ENCODE measurements at regions not wholly inside any gene's neighbourhood (a gene's known extent, or its start where the extent isn't known, plus 50 kb on each side); places are given as distances from the start of the nearest gene placed in this dataset.

GRCh38 chr2:71795486-71795885 is 342.1 kb downstream of the DYSF start:
- no peak overlapping the region for H3K9ac ChIP-seq (ENCODE audit: low read length)
- no CpG with 5 or more reads among the region's 1 CpG for WGBS (ENCODE audit: extremely low coverage, insufficient coverage, insufficient read length)
- H3K36me3 ChIP-seq (ENCODE audit: control insufficient read depth in 1 of 2, insufficient read depth in 2 of 2, low read length in 2 of 2) = no peaks in the 10 kb centered on the region
- no peak overlapping the region for H3K4ac ChIP-seq (ENCODE audit: low read depth, low read length)
- peaks cover 16 to 18% of the 10 kb centered on the region in 2 experiments for H3K4me1 ChIP-seq (ENCODE audit: control insufficient read depth in 1 of 2, insufficient read depth in 2 of 2, low read length in 2 of 2)
- H3K14ac ChIP-seq (ENCODE audit: low read length) = no peak overlapping the region
- H3K79me2 ChIP-seq (ENCODE audit: control insufficient read depth, insufficient read depth, low read length, poor library complexity) = no peaks in the 10 kb centered on the region
- H3K9me3 ChIP-seq (ENCODE audit: insufficient read depth, low read depth, low read length) = peaks cover 2% of the 10 kb centered on the region
- no peak overlapping the region for H4K8ac ChIP-seq (ENCODE audit: low read depth, low read length)
- H3K79me1 ChIP-seq (ENCODE audit: low read length) = no peaks in the 10 kb centered on the region
- H3K27ac ChIP-seq (ENCODE audit: low read depth, low read length) = no peak overlapping the region
- no peak overlapping the region for H3K23ac ChIP-seq (ENCODE audit: low read length)
- H2BK5ac ChIP-seq (ENCODE audit: low read depth, low read length, poor library complexity) = no peak overlapping the region
- H2BK12ac ChIP-seq (ENCODE audit: low read length) = no peak overlapping the region
- H3K18ac ChIP-seq (ENCODE audit: low read length) = no peak overlapping the region
- H3K27me3 ChIP-seq (ENCODE audit: insufficient read depth, low read length) = no peaks in the 10 kb centered on the region
- no peak overlapping the region for H2AK5ac ChIP-seq (ENCODE audit: low read length)
- no peak overlapping the region for H4K91ac ChIP-seq (ENCODE audit: low read depth, low read length)
- H3K4me2 ChIP-seq (ENCODE audit: low read length) = no peak overlapping the region
- H2BK120ac ChIP-seq (ENCODE audit: insufficient read depth, low read length, poor library complexity) = no peak overlapping the region
- no peak overlapping the region for H4K12ac ChIP-seq (ENCODE audit: low read depth, low read length)
- no peak overlapping the region for H3K4me3 ChIP-seq (ENCODE audit: low read depth, low read length)
- no peak for DNase-seq
- no peak overlapping the region for H2AFZ ChIP-seq (ENCODE audit: insufficient read depth, low read length, poor library complexity)

- no peak overlapping the region for H3K4ac ChIP-seq (ENCODE audit: low read depth, low read length)
- no peak overlapping the region for H4K8ac ChIP-seq (ENCODE audit: low read depth, low read length)
- no peak overlapping the region for H3K23ac ChIP-seq (ENCODE audit: low read length)
- peaks cover 2% of the 10 kb centered on the region for H3K9me3 ChIP-seq (ENCODE audit: insufficient read depth, low read depth, low read length)
- H4K91ac ChIP-seq (ENCODE audit: low read depth, low read length) = no peak overlapping the region
- H3K36me3 ChIP-seq (ENCODE audit: control insufficient read depth in 1 of 2, insufficient read depth in 2 of 2, low read length in 2 of 2) = no peaks in the 10 kb centered on the region
- no peak overlapping the region for H2BK120ac ChIP-seq (ENCODE audit: insufficient read depth, low read length, poor library complexity)
- H3K14ac ChIP-seq (ENCODE audit: low read length) = no peak overlapping the region
- H2AFZ ChIP-seq (ENCODE audit: insufficient read depth, low read length, poor library complexity) = no peak overlapping the region
- no peak overlapping the region for H2BK5ac ChIP-seq (ENCODE audit: low read depth, low read length, poor library complexity)
- H2AK5ac ChIP-seq (ENCODE audit: low read length) = no peak overlapping the region
- no peaks in the 10 kb centered on the region for H3K27me3 ChIP-seq (ENCODE audit: insufficient read depth, low read length)
- no peaks in the 10 kb centered on the region for H3K79me2 ChIP-seq (ENCODE audit: control insufficient read depth, insufficient read depth, low read length, poor library complexity)
- H3K4me3 ChIP-seq (ENCODE audit: low read depth, low read length) = no peak overlapping the region
- H3K4me1 ChIP-seq (ENCODE audit: control insufficient read depth in 1 of 2, insufficient read depth in 2 of 2, low read length in 2 of 2) = peaks cover 16 to 18% of the 10 kb centered on the region in 2 experiments
- no peak overlapping the region for H3K9ac ChIP-seq (ENCODE audit: low read length)
- WGBS (ENCODE audit: extremely low coverage, insufficient coverage, insufficient read length) = no CpG with 5 or more reads among the region's 5 CpGs
- H3K18ac ChIP-seq (ENCODE audit: low read length) = no peak overlapping the region
- no peak overlapping the region for H4K12ac ChIP-seq (ENCODE audit: low read depth, low read length)
- DNase-seq = no peak
- no peak overlapping the region for H3K27ac ChIP-seq (ENCODE audit: low read depth, low read length)
- H3K4me2 ChIP-seq (ENCODE audit: low read length) = no peak overlapping the region
- no peaks in the 10 kb centered on the region for H3K79me1 ChIP-seq (ENCODE audit: low read length)
- no peak overlapping the region for H2BK12ac ChIP-seq (ENCODE audit: low read length)
These were observed 341.2 kb downstream of the DYSF start for GRCh38 chr2:71794611-71795010.

GRCh38 chr2:71793926-71794325 is 340.6 kb downstream of the DYSF start:
- H2BK120ac ChIP-seq (ENCODE audit: insufficient read depth, low read length, poor library complexity) = no peak overlapping the region
- DNase-seq = no peak
- no peak overlapping the region for H2BK12ac ChIP-seq (ENCODE audit: low read length)
- no CpG with 5 or more reads among the region's 2 CpGs for WGBS (ENCODE audit: extremely low coverage, insufficient coverage, insufficient read length)
- H3K27me3 ChIP-seq (ENCODE audit: insufficient read depth, low read length) = no peaks in the 10 kb centered on the region
- no peaks in the 10 kb centered on the region for H3K36me3 ChIP-seq (ENCODE audit: control insufficient read depth in 1 of 2, insufficient read depth in 2 of 2, low read length in 2 of 2)
- H3K9ac ChIP-seq (ENCODE audit: low read length) = no peak overlapping the region
- H2AK5ac ChIP-seq (ENCODE audit: low read length) = no peak overlapping the region
- no peak overlapping the region for H3K27ac ChIP-seq (ENCODE audit: low read depth, low read length)
- H3K4me3 ChIP-seq (ENCODE audit: low read depth, low read length) = no peak overlapping the region
- no peak overlapping the region for H3K18ac ChIP-seq (ENCODE audit: low read length)
- H3K4me2 ChIP-seq (ENCODE audit: low read length) = no peak overlapping the region
- no peak overlapping the region for H3K4ac ChIP-seq (ENCODE audit: low read depth, low read length)
- no peak overlapping the region for H2AFZ ChIP-seq (ENCODE audit: insufficient read depth, low read length, poor library complexity)
- peaks cover 16 to 18% of the 10 kb centered on the region in 2 experiments for H3K4me1 ChIP-seq (ENCODE audit: control insufficient read depth in 1 of 2, insufficient read depth in 2 of 2, low read length in 2 of 2)
- no peak overlapping the region for H4K12ac ChIP-seq (ENCODE audit: low read depth, low read length)
- no peak overlapping the region for H4K91ac ChIP-seq (ENCODE audit: low read depth, low read length)
- H3K14ac ChIP-seq (ENCODE audit: low read length) = no peak overlapping the region
- peaks cover 2% of the 10 kb centered on the region for H3K9me3 ChIP-seq (ENCODE audit: insufficient read depth, low read depth, low read length)
- H4K8ac ChIP-seq (ENCODE audit: low read depth, low read length) = no peak overlapping the region
- no peak overlapping the region for H2BK5ac ChIP-seq (ENCODE audit: low read depth, low read length, poor library complexity)
- H3K23ac ChIP-seq (ENCODE audit: low read length) = no peak overlapping the region
- H3K79me1 ChIP-seq (ENCODE audit: low read length) = no peaks in the 10 kb centered on the region
- H3K79me2 ChIP-seq (ENCODE audit: control insufficient read depth, insufficient read depth, low read length, poor library complexity) = no peaks in the 10 kb centered on the region

- H3K79me2 ChIP-seq (ENCODE audit: control insufficient read depth, insufficient read depth, low read length, poor library complexity) = no peaks in the 10 kb centered on the region
- no peak overlapping the region for H3K23ac ChIP-seq (ENCODE audit: low read length)
- no peak overlapping the region for H2BK5ac ChIP-seq (ENCODE audit: low read depth, low read length, poor library complexity)
- no peak overlapping the region for H3K4me3 ChIP-seq (ENCODE audit: low read depth, low read length)
- no peak overlapping the region for H2BK120ac ChIP-seq (ENCODE audit: insufficient read depth, low read length, poor library complexity)
- H3K79me1 ChIP-seq (ENCODE audit: low read length) = no peaks in the 10 kb centered on the region
- H4K12ac ChIP-seq (ENCODE audit: low read depth, low read length) = no peak overlapping the region
- H2BK12ac ChIP-seq (ENCODE audit: low read length) = no peak overlapping the region
- H3K27me3 ChIP-seq (ENCODE audit: insufficient read depth, low read length) = no peaks in the 10 kb centered on the region
- DNase-seq = peak; percentile 11 to 46
- H3K4ac ChIP-seq (ENCODE audit: low read depth, low read length) = no peak overlapping the region
- H2AK5ac ChIP-seq (ENCODE audit: low read length) = no peak overlapping the region
- no peak overlapping the region for H3K9ac ChIP-seq (ENCODE audit: low read length)
- no peaks in the 10 kb centered on the region for H3K36me3 ChIP-seq (ENCODE audit: control insufficient read depth in 1 of 2, insufficient read depth in 2 of 2, low read length in 2 of 2)
- no CpG with 5 or more reads among the region's 10 CpGs for WGBS (ENCODE audit: extremely low coverage, insufficient coverage, insufficient read length)
- no peak overlapping the region for H3K4me2 ChIP-seq (ENCODE audit: low read length)
- H2AFZ ChIP-seq (ENCODE audit: insufficient read depth, low read length, poor library complexity) = no peak overlapping the region
- H4K8ac ChIP-seq (ENCODE audit: low read depth, low read length) = no peak overlapping the region
- H3K14ac ChIP-seq (ENCODE audit: low read length) = no peak overlapping the region
- no peak overlapping the region for H3K18ac ChIP-seq (ENCODE audit: low read length)
- no peak overlapping the region for H4K91ac ChIP-seq (ENCODE audit: low read depth, low read length)
- peaks cover 17 to 20% of the 10 kb centered on the region in 2 experiments for H3K4me1 ChIP-seq (ENCODE audit: control insufficient read depth in 1 of 2, insufficient read depth in 2 of 2, low read length in 2 of 2)
- peaks cover 2% of the 10 kb centered on the region for H3K9me3 ChIP-seq (ENCODE audit: insufficient read depth, low read depth, low read length)
- no peak overlapping the region for H3K27ac ChIP-seq (ENCODE audit: low read depth, low read length)
These were observed 339.8 kb downstream of the DYSF start for GRCh38 chr2:71792926-71793761.
